Kidney (tissue), 13 donors: ENCODE measurements at regions not wholly inside any gene's neighbourhood (a gene's known extent, or its start where the extent isn't known, plus 50 kb on each side); places are given as distances from the start of the nearest gene placed in this dataset.

Experiments
- DNase-seq, 5 donors: peaks; one replicate each; pipeline ENCODE4 v3.0.0-alpha.2; 2013 to 2020
- FAIRE-seq: peaks from 2 replicates; lab custom pipeline; 2012; peaks lifted over from hg19 to GRCh38; lab: Jason Lieb, UNC
- H3K27ac ChIP-seq, 2 donors: one replicate each; pipeline ENCODE4 v1.7.0; 2013; ENCODE audit warnings: low read depth in 2 of 2, low read length in 2 of 2, inconsistent platforms in 1 of 2
- H3K27me3 ChIP-seq: one replicate; pipeline ENCODE4 v1.7.1; 2013; ENCODE audit warnings: low read length, inconsistent platforms; ENCODE audit not compliant: control insufficient read depth, insufficient read depth
- H3K36me3 ChIP-seq, 3 donors: one replicate each; pipeline versions ENCODE4 v1.7.0 to v1.7.1; 2013; ENCODE audit warnings: low read length in 3 of 3, control low read depth in 1 of 3, inconsistent platforms in 1 of 3; ENCODE audit not compliant: insufficient read depth in 3 of 3, control insufficient read depth in 2 of 3
- H3K4me1 ChIP-seq, 3 donors: one replicate each; pipeline versions ENCODE4 v1.7.0 to v1.7.1; 2013; ENCODE audit warnings: low read length in 3 of 3, inconsistent platforms in 1 of 3, low read depth in 1 of 3; ENCODE audit not compliant: control insufficient read depth in 2 of 3, insufficient read depth in 2 of 3
- H3K4me3 ChIP-seq, 3 donors: one replicate each; pipeline versions ENCODE4 v1.7.0 to v1.8.1; 2013; ENCODE audit warnings: low read length in 3 of 3, control low read depth in 1 of 3, inconsistent platforms in 1 of 3
- H3K9ac ChIP-seq, 3 donors: one replicate each; pipeline versions ENCODE4 v1.7.0 to v1.7.1; 2013; ENCODE audit warnings: low read length in 3 of 3, control low read depth in 1 of 3, inconsistent platforms in 1 of 3
- H3K9me3 ChIP-seq, 3 donors: one replicate each; pipeline versions ENCODE4 v1.7.0 to v1.7.1; 2013; ENCODE audit warnings: low read length in 3 of 3, control low read depth in 1 of 3, inconsistent platforms in 1 of 3; ENCODE audit not compliant: control insufficient read depth in 2 of 3, insufficient read depth in 1 of 3
- CTCF ChIP-seq: IDR thresholded peaks from 3 replicates; pipeline ENCODE4 v1.5.1; 2012; ENCODE audit warnings: mild to moderate bottlenecking, moderate library complexity, borderline replicate concordance; ENCODE audit not compliant: insufficient read depth; ENCODE audit errors: extremely low read depth
- intact Hi-C: fragments of 100-400 bp; cut with DNase I; formaldehyde crosslinking; loops from one replicate; pipeline ENCODE4 v1.11.1; 2022
- donor health status: control.
- donor health status: control.
- donor health status: control.
- donor health status: control.
- donor health status: control.
- donor health status: DM: yes; HTN: yes; CAD: no.
- donor health status: Normal renal cell carcinoma (clear cell type).

- H3K27ac ChIP-seq, result no peak overlapping the region
- H3K4me1 ChIP-seq, result no peaks in the 10 kb centered on the region
- H3K4me3 ChIP-seq, result no peak overlapping the region
- no peaks in the 10 kb centered on the region for H3K36me3 ChIP-seq
- intact Hi-C loops, result no loop called here
- FAIRE-seq (no peak), DNase-seq (no peak)
- no peaks in the 10 kb centered on the region for H3K9me3 ChIP-seq
- TF ChIP-seq CTCF, result no peak
- no peaks in the 10 kb centered on the region for H3K27me3 ChIP-seq
- H3K9ac ChIP-seq, result no peak overlapping the region
Measured at GRCh38 chr1:218760601-218761570, 412.8 kb upstream of the LYPLAL1 start.

GRCh38 chr1:218763538-218763937 is 410.1 kb upstream of the LYPLAL1 start:
- no peak for TF ChIP-seq CTCF
- DNase-seq, result no peak
- Histone ChIP-seq H3K4me1 (no peaks in the 10 kb centered on the region), H3K27me3 (no peaks in the 10 kb centered on the region), H3K36me3 (no peaks in the 10 kb centered on the region), H3K4me3 (no peak overlapping the region), H3K9ac (no peak overlapping the region), H3K9me3 (no peaks in the 10 kb centered on the region), H3K27ac (no peak overlapping the region)
- no peak for FAIRE-seq
- intact Hi-C loops, result no loop called here

- Histone ChIP-seq H3K9me3 (no peaks in the 10 kb centered on the region), H3K4me3 (no peak overlapping the region), H3K9ac (no peak overlapping the region), H3K27ac (no peak overlapping the region), H3K36me3 (no peaks in the 10 kb centered on the region), H3K4me1 (no peaks in the 10 kb centered on the region), H3K27me3 (no peaks in the 10 kb centered on the region)
- FAIRE-seq, result no peak
- no peak for DNase-seq
- intact Hi-C loops, result no loop called here
- TF ChIP-seq CTCF, result no peak
Measured at GRCh38 chr1:218765753-218766152, 407.9 kb upstream of the LYPLAL1 start.
